Epithelial cell of prostate (primary cell): ENCODE measurements at regions not wholly inside any gene's neighbourhood (a gene's known extent, or its start where the extent isn't known, plus 50 kb on each side); places are given as distances from the start of the nearest gene placed in this dataset.
"Not testable (repeated sequence)": the region's sequence is repeated elsewhere in the genome, so short reads cannot be mapped to it uniquely, and the experiment has no call there.

Source experiments
- DNase-seq: peaks from one replicate; pipeline ENCODE4 v3.0.0-alpha.2; 2011; ENCODE audit warnings: low read depth, low spot score
- H3K27ac ChIP-seq: fragments of 450-650 bp; 2 replicates; pipeline ENCODE4 v1.5.1; 2017; ENCODE audit warnings: mild to moderate bottlenecking

DNA sequence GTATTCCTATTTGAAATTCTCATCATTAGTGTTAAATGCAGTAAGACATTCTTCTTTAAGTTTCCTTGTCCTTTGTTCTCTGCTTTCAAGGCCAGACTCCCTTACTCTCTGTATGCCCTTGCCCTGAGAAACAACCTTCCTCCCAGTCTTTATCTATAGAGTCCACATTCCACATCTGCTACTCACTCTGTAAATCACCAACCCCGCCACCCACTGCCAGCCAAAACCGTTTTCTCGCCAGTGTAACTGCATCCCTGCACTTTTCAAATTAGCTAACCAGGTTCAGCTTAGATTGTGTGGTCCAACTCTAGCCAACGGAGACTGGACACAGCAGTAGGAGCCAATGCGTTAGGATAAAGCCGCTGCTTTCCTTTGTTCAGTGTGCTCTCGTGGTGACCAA lies 402.4 kb upstream of the PDZRN3 start:
- DNase-seq: no peak
- H3K27ac ChIP-seq: no peak overlapping the region

DNA sequence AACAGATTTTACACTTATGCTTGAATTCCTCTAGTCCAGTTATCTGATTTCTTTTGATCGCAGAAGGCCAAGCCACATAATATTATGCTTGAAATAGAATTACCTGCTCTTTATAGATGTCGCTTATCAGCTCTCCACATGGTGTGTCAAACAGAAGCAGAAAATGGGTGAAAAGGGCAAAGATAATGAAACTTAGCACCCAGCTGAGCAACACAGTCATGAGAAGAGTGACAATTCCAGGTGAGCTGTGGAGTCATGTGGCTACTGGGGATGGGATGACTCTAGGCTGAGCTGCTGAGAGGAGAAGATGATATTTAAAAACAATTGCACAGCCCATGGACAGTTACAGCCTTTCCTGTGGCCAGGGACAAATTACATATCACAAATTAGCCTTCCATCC lies 398.7 kb upstream of the PDZRN3 start:
- DNase-seq: no peak
- H3K27ac ChIP-seq: no peak overlapping the region

DNA sequence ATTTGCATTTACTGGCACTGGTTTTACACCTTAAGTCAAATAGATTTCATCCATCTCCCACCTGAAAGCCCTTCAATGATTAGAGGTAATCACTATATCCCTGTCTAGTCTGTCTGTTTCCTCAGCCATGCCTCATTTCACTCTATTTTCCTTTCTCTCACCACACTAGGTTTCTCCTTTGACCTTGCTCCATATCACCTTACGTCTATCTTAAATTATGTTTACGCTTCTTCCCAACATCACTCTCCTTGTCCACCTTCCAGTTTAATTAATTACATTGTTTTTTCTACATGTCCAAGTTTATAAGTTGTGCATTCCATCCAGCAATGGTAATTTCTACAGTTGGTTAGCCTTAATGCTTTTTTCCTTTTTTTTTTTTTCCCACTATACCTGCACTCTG lies 396.7 kb upstream of the PDZRN3 start:
- H3K27ac ChIP-seq: no peak overlapping the region

DNA sequence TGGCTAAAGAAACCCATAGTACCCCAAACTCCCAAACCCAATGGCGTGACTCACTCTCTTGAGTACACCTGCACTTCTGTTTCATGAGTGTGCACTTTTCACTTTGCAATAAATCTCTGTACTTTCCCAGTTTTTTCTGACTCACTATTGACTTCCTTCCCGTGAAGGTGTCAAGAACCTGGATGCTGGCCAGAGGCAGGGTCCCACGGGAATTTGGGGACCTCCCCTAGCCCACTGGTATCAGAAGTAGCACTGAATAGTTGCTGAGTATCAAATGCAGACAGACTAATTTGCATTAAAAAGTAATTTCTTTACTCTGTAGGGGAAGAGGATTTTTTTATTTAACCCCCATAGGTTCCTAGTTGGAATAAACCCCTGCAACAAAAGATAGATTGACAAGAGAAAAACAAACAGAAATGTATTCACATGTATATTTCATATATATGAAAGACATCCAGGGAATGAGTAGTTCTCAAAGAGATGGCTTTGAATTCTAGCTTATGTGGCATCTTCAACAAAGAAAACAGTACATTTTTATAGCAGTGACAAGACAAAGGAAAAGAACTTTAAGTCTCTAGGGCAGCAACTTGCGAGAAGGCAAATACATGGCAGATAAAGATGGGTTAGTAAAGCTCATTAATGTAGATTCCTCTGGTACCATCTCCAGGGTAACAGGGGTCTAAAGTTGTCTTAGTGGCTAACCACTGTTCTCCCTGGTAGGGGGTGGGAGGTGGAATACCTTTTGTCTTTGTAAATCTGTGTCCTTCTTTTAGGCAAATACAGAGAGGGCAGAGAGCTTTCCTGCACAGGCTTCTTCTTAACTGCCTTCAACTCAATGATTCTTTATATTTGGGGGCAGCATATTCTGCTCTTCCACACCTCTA lies 385.5 kb upstream of the PDZRN3 start:
- H3K27ac ChIP-seq: no peak overlapping the region
- no peak for DNase-seq

More for the DNA sequence above, 396.7 kb upstream of the PDZRN3 start:
- DNase-seq: no peak

DNA sequence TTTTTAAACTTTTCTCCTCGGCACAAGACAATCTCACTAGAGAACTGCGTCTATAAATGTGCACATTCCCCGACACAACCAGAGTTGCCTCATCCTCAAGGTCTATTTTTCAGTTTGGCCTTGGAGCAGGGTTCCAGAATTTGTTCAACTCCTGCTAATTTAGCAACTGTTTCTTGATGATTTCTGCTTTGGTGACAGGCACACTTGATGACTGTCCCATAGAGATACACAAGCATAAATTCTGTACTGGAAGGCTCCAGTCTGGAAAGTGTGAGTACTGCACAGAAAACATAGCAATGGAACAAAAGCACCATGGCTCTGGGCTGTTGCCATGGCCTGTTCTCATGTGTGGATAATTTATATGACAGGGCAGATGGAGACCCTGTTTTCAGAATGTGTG lies 379.6 kb upstream of the PDZRN3 start:
- no peak overlapping the region for H3K27ac ChIP-seq
- DNase-seq: no peak

DNA sequence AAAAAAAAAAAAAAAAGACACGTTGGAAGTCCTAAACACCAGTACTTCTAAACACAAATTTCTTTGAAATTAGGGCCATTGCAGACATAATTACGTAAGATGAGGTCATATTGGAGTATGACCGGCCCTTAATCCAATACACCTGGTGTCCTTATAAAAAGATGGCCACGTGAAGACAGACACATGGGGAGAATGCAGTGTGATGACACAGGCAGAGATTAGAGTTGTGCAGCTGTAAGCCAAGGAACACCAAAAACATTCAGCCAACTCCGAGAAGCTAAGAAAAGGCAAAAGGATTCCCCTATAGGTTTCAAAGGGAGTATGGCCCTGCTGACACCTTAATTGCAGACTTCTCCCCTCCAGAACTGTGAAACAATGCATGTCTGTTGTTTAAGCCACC lies 379.0 kb upstream of the PDZRN3 start:
- DNase-seq: no peak
- H3K27ac ChIP-seq: no peak overlapping the region

DNA sequence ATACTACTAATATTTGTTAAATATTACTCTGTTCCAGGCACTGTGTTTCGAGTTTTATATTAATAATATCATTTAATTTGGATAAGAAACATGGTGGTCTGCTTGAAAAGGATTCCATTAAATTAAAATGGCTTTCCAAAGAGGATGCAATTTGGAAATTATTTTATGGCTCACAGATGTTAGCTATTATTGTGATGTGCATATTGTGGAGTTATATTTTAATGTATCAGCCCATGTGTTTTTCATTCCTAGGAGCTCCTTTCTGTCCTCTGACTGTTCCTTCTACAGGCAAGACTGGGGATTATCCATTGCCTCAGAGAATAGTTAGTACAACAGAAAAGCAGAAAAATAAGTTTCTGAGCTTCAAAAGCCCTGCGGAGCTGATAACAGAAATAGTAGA lies 376.7 kb upstream of the PDZRN3 start:
- no peak overlapping the region for H3K27ac ChIP-seq
- no peak for DNase-seq

DNA sequence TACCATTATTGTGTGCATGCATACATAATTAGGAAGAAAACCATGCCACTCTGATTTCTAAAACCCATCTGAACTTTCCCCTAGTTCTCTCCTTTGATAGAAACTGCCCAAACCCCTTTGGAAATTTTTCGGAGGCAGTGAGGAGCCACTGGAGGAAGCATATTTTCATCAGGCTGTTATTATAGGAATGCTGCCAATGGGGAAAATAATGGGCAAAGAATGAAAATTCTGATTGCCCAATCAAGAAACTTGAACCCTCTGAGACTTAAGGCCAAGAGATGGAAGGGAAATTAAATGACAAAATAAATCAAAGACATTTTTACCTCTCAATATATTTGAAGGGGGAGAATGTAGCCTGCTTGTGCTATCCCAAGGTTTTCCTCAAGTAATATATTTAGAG lies 376.0 kb upstream of the PDZRN3 start:
- no peak overlapping the region for H3K27ac ChIP-seq
- no peak for DNase-seq

DNA sequence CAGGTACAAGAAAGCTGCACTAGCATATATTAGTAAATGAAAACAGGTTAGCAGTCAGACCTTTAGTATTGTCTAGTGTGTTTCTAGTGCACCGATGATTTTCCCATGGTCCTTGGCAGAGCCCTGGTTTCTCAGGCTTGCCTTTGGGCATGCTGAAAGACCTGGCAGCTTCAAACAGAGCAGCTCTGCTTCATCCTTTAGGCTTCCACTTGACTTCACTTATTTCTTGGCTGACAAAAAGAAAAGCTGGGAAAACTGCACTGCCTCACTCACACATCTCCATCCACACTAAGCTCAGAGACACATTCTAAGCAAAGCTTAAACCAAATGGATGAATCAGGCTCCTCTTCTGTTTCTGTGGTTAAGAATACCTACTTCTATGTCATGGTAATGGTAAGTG lies 374.8 kb upstream of the PDZRN3 start:
- DNase-seq: no peak
- no peak overlapping the region for H3K27ac ChIP-seq

DNA sequence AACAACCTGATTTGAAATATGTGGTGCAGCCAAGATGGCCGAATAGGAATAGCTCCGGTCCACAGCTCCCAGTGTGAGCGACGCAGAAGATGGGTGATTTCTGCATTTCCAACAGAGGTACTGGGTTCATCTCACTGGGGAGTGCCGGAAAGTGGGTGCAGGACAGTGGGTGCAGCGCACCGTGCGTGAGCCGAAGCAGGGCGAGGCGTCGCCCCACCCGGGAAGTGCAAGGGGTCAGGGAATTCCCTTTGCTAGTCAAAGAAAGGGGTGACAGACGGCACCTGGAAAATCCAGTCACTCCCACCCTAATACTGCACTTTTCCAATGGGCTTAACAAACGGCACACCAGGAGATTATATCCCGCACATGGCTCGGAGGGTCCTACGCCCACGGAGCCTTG lies 365.9 kb upstream of the PDZRN3 start:
- not testable (repeated sequence) for DNase-seq, H3K27ac ChIP-seq

DNA sequence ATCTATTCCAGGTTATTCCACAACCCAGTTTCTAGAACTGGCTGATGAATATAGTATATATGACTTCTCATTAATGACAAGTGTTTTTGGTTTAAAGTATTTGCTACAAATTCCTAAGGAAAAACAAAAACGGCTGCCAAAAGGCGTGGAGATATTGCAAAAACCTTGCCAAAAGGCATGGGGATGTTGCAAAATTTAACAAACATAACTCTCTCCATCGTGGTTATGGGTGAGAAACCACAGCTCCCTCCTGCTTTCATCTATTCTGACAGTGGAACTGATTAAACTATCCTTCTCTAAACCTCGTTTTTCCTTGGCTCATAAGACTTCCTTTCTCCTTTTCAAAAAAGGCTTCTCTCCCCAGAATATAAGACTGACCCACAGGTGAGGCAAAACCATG lies 342.0 kb upstream of the PDZRN3 start:
- DNase-seq: no peak
- H3K27ac ChIP-seq: no peak overlapping the region

DNA sequence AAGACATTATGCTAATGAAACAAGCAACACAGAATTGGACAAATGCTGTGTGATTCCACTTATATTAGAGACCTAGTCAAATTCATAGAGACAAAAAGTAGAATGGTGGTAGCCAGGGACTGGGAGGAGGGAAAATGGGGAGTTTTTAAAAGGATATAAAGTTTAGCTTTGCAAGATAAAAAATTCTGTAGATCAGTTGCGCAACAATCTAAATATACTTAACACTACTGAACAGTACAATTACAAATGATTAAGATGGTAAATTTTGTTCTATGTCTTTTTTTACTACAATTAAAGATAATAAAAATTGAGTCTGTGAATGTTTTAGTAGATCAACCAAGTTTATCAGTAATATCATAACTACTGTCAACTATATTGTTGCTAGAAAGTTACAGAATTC lies 340.1 kb upstream of the PDZRN3 start:
- no peak overlapping the region for H3K27ac ChIP-seq

DNA sequence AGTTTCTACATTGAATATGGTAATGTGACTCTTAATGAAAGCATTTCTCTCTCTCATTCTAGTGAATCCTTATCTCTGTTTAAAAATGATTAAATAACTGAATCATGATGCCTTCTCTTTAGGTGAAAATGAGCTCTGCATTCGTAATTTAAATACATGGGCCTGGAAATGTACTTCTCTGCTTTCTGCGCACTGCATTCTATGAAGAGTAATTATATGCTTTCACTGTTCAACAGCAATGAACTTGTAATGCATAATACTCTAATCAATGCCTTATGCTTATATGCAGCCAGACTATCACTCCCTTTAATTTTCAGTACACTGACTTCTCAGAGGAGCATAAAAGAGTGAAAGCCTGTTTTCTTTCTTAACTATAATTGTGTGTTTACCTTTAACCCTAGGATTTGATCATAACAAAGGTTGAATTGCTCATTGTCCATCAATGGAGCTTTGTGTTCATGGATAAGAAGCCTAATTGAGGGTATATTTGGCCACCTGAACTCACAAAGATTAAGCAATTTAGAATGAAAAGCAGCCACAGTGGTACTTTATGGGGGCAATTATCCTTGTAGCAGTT lies 330.8 kb upstream of the PDZRN3 start:
- DNase-seq: no peak
- H3K27ac ChIP-seq: no peak overlapping the region

More for the DNA sequence above, 340.1 kb upstream of the PDZRN3 start:
- DNase-seq: no peak

DNA sequence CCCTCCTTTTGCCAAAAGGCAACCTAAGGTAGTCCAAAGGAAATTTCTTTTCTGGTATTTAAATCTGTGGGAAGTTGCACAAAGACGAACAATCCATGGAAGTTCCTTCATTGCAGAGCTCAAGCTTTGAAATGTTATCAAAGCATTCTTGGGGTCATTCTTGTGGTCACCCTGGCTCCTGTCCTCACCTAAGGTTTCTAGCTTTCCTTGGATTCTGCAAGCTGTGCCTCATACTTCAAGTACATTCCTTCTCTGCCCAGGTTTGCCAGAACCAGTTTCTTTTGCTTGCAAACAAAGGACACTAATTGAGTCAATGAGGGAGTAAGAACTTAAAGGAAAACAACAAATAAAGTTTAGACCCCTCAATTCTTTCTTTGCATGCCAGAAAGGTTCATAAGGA lies 329.8 kb upstream of the PDZRN3 start:
- no peak overlapping the region for H3K27ac ChIP-seq
- no peak for DNase-seq

DNA sequence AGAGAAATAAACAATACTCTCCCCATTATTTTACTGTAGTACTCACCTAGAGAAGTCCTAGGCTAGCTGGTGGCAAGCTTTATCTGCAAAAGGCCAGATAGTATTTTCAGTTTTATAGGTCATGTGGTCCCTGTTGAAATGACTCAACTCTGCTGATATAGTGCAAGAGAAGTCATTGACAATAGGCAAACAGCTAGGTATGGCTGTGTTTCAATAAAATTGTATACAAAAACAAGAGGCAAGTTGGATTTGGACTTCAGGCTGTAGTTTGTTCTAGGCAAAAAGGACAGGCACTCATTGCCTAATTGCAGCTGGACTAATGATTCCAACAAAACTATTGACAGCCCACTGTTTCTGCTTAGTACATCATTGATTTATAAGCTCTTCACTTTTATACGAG lies 328.0 kb upstream of the PDZRN3 start:
- H3K27ac ChIP-seq: no peak overlapping the region
- no peak for DNase-seq

DNA sequence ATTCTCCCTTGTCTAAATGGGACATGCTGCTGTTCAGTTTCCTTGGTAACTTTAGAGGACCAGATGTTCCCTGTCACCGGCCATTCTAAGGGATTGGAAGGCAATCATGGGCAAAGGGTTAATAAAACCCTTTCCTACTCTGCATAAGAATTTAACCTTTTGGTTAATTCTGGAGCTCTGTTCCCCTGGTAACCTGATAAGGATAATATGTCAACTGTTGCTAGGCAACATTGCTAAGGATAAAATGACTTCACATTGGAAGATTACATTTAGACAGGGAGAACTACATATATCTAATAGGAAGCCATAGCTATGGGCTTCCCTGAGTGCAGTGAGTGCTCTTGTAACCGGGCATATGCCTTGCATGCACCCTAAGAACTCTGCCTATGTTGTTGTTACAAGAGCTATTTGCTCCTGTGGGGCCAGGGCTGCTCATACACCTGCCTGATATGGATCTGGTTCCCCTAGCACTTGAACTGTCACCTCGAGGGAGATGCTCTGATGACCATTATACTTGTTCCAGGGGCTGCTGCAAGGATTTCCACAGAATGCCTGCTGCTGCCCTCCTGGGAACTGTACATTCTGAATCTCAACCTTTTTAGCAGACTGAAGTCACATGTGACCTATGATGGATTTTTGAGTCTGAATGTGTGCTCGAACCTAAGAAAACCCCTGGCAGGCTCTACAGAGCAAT lies 326.3 kb upstream of the PDZRN3 start:
- no peak overlapping the region for H3K27ac ChIP-seq
- DNase-seq: no peak

DNA sequence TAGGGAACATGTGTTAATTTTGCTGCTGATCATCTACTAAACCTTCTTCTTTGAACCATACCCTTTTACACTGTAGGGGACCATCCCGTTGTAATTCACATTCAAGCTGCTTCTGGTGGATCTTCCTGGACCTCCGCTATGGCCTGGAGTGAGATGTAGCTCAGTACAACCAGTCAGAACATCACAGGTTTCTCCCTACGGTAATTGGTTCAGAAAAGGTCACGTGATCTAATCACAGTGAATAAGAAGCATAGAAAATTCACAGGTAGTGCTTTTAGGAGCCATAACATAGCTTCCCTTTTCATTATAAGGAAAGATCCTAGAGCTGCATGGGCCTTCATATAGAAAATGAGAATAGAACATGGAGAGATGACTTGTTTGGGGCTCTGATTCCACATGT lies 320.8 kb upstream of the PDZRN3 start:
- no peak overlapping the region for H3K27ac ChIP-seq
- no peak for DNase-seq

DNA sequence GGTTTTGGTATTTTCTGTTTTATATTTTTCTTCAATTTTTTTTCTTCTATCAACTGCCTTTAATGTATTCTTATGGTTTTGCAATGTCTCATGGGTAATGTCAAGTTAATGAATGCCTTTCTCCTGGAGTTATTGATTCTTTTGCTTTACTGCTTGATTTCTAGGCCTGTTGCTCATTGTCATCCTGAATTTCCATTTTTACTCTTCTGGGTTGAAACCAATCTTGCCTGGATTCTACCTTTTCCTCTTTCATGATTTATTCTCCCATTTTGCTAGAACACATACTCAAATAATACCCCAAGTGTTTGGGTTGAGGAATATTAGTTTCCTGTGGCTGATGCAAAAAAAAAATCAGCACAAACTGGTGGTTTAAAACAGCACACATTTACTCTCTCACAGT lies 315.2 kb upstream of the PDZRN3 start:
- DNase-seq: no peak
- H3K27ac ChIP-seq: no peak overlapping the region

DNA sequence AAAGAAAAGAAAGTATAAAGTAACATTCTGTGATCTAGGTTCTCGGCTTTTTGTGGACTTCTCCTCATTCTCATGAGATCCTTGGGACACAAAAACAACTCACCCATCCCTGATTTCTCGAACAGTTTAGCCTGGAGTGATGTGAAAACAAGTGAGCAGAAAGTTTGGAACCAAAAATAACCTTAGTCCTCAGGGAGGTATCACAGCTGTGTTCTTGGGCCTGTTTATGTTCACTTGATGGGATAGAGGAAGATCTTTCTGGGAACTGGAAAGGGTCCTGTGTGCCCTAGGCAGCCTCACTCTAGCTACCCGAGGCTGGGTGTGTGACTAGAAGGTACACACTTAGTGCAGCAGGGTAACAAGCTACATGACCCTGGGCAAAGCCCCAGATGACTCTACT lies 308.8 kb upstream of the PDZRN3 start:
- DNase-seq: no peak
- no peak overlapping the region for H3K27ac ChIP-seq

DNA sequence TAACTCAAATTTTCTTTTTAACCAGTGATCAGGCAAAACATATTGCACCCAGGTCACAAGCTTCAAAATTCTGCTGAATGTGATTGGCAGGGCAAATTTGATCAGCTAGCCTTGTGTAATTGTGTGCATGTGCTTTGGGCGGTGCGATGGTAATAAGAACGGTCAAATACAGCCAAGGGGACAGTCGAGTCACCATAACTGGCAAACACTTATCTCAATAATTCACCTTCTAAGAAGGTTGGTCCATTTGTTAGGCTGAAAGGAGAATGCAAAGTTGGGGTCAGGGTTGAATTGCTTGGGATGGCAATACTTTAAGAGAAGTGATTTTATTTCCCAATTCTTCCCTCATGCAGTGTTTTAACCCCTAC lies 302.4 kb upstream of the PDZRN3 start:
- no peak for DNase-seq
- no peak overlapping the region for H3K27ac ChIP-seq

DNA sequence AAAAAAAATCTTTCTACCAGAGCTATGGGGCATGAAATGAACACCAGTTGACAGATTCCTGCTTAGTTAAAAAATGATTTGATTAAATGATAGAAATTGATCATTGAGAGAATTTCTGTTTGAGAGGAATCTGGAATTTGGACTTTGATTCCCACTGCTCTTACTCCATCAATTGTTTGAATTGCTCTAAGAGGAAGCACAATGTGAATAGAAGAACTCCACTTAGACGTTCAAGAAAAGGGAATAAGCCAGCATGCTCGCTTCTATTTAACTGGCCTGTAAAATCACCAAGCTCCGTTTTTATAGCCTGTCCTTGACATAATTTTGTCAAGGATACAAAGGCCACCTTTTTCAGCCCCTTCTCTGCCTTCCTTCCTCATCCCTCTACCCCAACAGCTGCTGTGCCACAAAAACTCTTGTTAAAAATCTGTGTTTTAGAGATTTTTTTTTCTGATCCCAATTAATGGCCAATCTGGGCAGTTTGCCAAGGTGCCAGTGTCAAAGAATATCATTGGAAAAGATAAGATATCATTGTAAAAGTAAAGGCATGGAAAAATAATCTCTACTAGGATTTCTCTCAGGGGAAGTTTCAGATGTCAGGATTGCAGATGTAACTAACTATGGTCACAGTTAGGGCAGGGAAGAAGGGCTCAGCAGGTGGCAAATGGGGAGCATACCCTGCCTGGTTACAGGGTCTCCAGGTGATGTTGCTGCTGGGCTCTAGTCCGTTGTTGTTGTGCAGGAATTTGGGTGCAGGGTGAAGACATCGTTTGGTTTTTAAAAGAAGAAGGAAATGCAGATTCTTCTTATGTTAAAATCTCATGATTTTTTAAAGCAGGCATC lies 301.8 kb upstream of the PDZRN3 start:
- H3K27ac ChIP-seq: no peak overlapping the region
- no peak for DNase-seq
